K562 (cell line): ENCODE measurements at regions not wholly inside any gene's neighbourhood (a gene's known extent, or its start where the extent isn't known, plus 50 kb on each side); places are given as distances from the start of the nearest gene placed in this dataset.

Experiments used
- ATAC-seq: fragments of 200-7000 bp; cut with Tn5 transposase; 3 replicates; pipeline ENCODE4 v1.9.1; 2020; ENCODE audit warnings: moderate library complexity
- BruUV-seq: library from RNA; stranded (reverse); fragments of 400-500 nt; replicated peaks from 2 replicates; lab custom pipeline; 2021; lab: Mats Ljungman, UMichigan
- CTCF ChIA-PET: fragments of 300-600 bp; formaldehyde crosslinking; extraction: SDS; loops from one replicate; lab custom pipeline; 2021; ENCODE audit warnings: low intra/inter-chr PET ratio; lab: Yijun Ruan, JAX
- POLR2A ChIA-PET: fragments of 300-600, 350-650 bp; sonication (Branson Sonifier 250); formaldehyde crosslinking; extraction: SDS; loops from one replicate; lab custom pipeline; 2021; ENCODE audit warnings: antibody characterized with exemption, inconsistent platforms; lab: Yijun Ruan, JAX
- DNase-seq, 4 experiments: peaks; one replicate each; pipeline versions ENCODE4 v3.0.0 to v3.0.0-alpha.2; 2011 to 2018; ENCODE audit warnings: low spot score in 3 of 4, mixed read lengths in 3 of 4; ENCODE audit errors: extremely low read depth in 1 of 4
- FAIRE-seq: peaks from 2 replicates; lab custom pipeline; 2011; peaks lifted over from hg19 to GRCh38; lab: Jason Lieb, UNC
- H2AFZ ChIP-seq: 2 replicates; pipeline ENCODE4 v1.6.0; 2011; ENCODE audit warnings: low read depth, low read length, control low read depth, inconsistent platforms
- H3K27ac ChIP-seq: fragments of 200-600 bp; 3 replicates; pipeline ENCODE4 v1.8.0; 2011; ENCODE audit warnings: low read depth, mild to moderate bottlenecking, control low read depth, inconsistent platforms, low read length, moderate library complexity, mixed read lengths; ENCODE audit errors: extremely low read depth
- H3K27me3 ChIP-seq, 2 experiments: fragments of 300-600 bp in 1 of 2; 2 replicates in 1 of 2; 3 replicates in 1 of 2; pipeline versions ENCODE4 v1.6.0 to v1.8.0; 2011; ENCODE audit warnings: inconsistent platforms in 2 of 2, low read length in 2 of 2, mild to moderate bottlenecking in 1 of 2, mixed read lengths in 1 of 2, moderate library complexity in 1 of 2; ENCODE audit not compliant: control insufficient read depth in 2 of 2, insufficient read depth in 2 of 2
- H3K36me3 ChIP-seq: fragments of 300-600 bp; 3 replicates; pipeline ENCODE4 v1.8.0; 2011; ENCODE audit warnings: mild to moderate bottlenecking, low read length, inconsistent platforms; ENCODE audit not compliant: control insufficient read depth, insufficient read depth
- H3K4me1 ChIP-seq, 2 experiments: fragments of 200-600 bp in 1 of 2; replicated peaks in 1 of 2; 2 replicates in 1 of 2; 3 replicates in 1 of 2; pipeline versions ENCODE4 v1.5.1 to v1.8.0; 2011; ENCODE audit warnings: inconsistent platforms in 2 of 2, low read length in 2 of 2, mild to moderate bottlenecking in 1 of 2, mixed read lengths in 1 of 2, moderate library complexity in 1 of 2; ENCODE audit not compliant: control insufficient read depth in 2 of 2, insufficient read depth in 2 of 2
- H3K4me2 ChIP-seq: 2 replicates; pipeline ENCODE4 v1.6.1; 2011; ENCODE audit warnings: low read length, control low read depth, inconsistent platforms, mixed read lengths; ENCODE audit not compliant: insufficient read depth
- H3K4me3 ChIP-seq: fragments of 200-600 bp; sonication (generic), shearing (Covaris generic); 2 replicates; pipeline ENCODE4 v1.5.1; 2016; ENCODE audit warnings: control low read depth, inconsistent platforms
- H3K79me2 ChIP-seq: fragments of 200-600 bp; 3 replicates; pipeline ENCODE4 v1.8.0; 2011; ENCODE audit warnings: low read length, inconsistent platforms; ENCODE audit not compliant: control insufficient read depth, insufficient read depth
- H3K9ac ChIP-seq, 2 experiments: 2 replicates each; pipeline versions ENCODE4 v1.6.0 to v1.6.1; 2011; ENCODE audit warnings: low read depth in 2 of 2, low read length in 2 of 2, control low read depth in 1 of 2, inconsistent platforms in 1 of 2, mild to moderate bottlenecking in 1 of 2, mixed read lengths in 1 of 2; ENCODE audit not compliant: insufficient read depth in 1 of 2
- H3K9me1 ChIP-seq: one replicate; pipeline ENCODE4 v1.6.0; 2011; ENCODE audit warnings: inconsistent platforms, mild to moderate bottlenecking, low read length, moderate library complexity; ENCODE audit not compliant: control insufficient read depth, insufficient read depth
- H3K9me3 ChIP-seq: replicated peaks from 2 replicates; pipeline ENCODE4 v1.5.1; 2011; ENCODE audit warnings: low read depth, low read length, inconsistent platforms; ENCODE audit not compliant: control insufficient read depth, insufficient read depth
- H4K20me1 ChIP-seq: replicated peaks from 2 replicates; pipeline ENCODE4 v1.6.1; 2011; ENCODE audit warnings: low read length, inconsistent platforms, mixed read lengths; ENCODE audit not compliant: control insufficient read depth, insufficient read depth
- ADNP ChIP-seq: fragments of 200-800 bp; sonication (Bioruptor generic); IDR thresholded peaks from 2 replicates; pipeline ENCODE4 v1.6.1; 2016; ENCODE audit warnings: missing genetic modification characterization, missing compliant biosample characterization
- MECOM ChIP-seq: fragments of 250-450 bp; sonication (Bioruptor Pico); IDR thresholded peaks from 2 replicates; pipeline ENCODE4 v1.8.0; 2022; ENCODE audit warnings: inconsistent platforms
- MED1 ChIP-seq: sonication (generic); formaldehyde crosslinking; IDR thresholded peaks from 2 replicates; pipeline ENCODE4 v1.8.1; 2023; ENCODE audit warnings: missing genetic modification reagents, borderline replicate concordance
- RBM34 ChIP-seq: fragments of 200-400 bp; formaldehyde crosslinking; IDR thresholded peaks from 2 replicates; pipeline ENCODE4 v1.6.1; 2018; ENCODE audit warnings: low read length, borderline replicate concordance; ENCODE audit not compliant: insufficient read depth
- SMAD4 ChIP-seq: fragments of 250-450 bp; sonication (Bioruptor Pico); conservative IDR thresholded peaks from 2 replicates; pipeline ENCODE4 v1.8.0; 2021; ENCODE audit warnings: inconsistent platforms, mild to moderate bottlenecking, moderate library complexity
- STAT5A ChIP-seq: IDR thresholded peaks from 2 replicates; pipeline ENCODE4 v1.6.1; 2012; ENCODE audit warnings: low read length, inconsistent platforms, borderline replicate concordance
- TAF7 ChIP-seq: fragments of 450-650 bp; IDR thresholded peaks from 2 replicates; pipeline ENCODE4 v1.6.1; 2016; ENCODE audit warnings: missing genetic modification characterization, missing compliant biosample characterization
- ZNF316 ChIP-seq: fragments of 450-650 bp; IDR thresholded peaks from 2 replicates; pipeline ENCODE4 v1.6.1; 2016
- WGBS: fragments of 100-300 bp; shearing (Covaris generic); methylation state at CpG from one replicate; pipeline ENCODE4 v1.1.6; 2016; ENCODE audit warnings: low coverage, mixed read lengths; ENCODE audit not compliant: insufficient coverage; ENCODE audit errors: missing lambda C conversion rate; 5-methylcytosine and 5-hydroxymethylcytosine counted together
- in situ Hi-C: fragments of 300-500 bp; cut with MboI; formaldehyde crosslinking; loops from 4 replicates; pipeline ENCODE4 v1.15.0; 2018; ENCODE audit warnings: inconsistent platforms, mixed read lengths
- intact Hi-C: fragments of 100-400 bp; cut with micrococcal nuclease; formaldehyde crosslinking; loops from 2 replicates; pipeline ENCODE4 v1.14.2; 2022

GRCh38 chr7:81014908-81015307, 96.1 kb upstream of the SEMA3C start:
- H3K79me2 ChIP-seq: no peaks in the 10 kb centered on the region

GRCh38 chr7:81014266-81014665, 95.4 kb upstream of the SEMA3C start:
- no peaks in the 10 kb centered on the region for H3K9me1 ChIP-seq
- TF ChIP-seq ZNF316 (peak; percentile 37), ADNP (tag) (no peak), SMAD4 (CRISPR knock-in tag) (no peak), RBM34 (no peak), MECOM (CRISPR knock-in tag) (no peak), TAF7 (no peak), STAT5A (no peak)
- no peaks in the 10 kb centered on the region for H4K20me1 ChIP-seq
- DNase-seq (no peak), FAIRE-seq (no peak), ATAC-seq (no peak)
- no TSS peak for BruUV-seq
- ChIA-PET CTCF (no interaction called here), POLR2A (no interaction called here)
- intact Hi-C loops (no loop called here), in situ Hi-C loops (no loop called here)
- no peak overlapping the region for H3K4me2 ChIP-seq
- H3K4me1 ChIP-seq: no peaks in the 10 kb centered on the region
- H3K9me3 ChIP-seq: no peaks in the 10 kb centered on the region; the same call in 1 of the 2 replicates
- H3K27ac ChIP-seq: no peak overlapping the region
- H3K9ac ChIP-seq: no peak overlapping the region
- H3K27me3 ChIP-seq: no peaks in the 10 kb centered on the region
- no peaks in the 10 kb centered on the region for H3K79me2 ChIP-seq
- H3K4me3 ChIP-seq: no peak overlapping the region
- 4% methylated on average over 2 of the region's 2 CpGs for WGBS
- no peak overlapping the region for H2AFZ ChIP-seq
- no peaks in the 10 kb centered on the region for H3K36me3 ChIP-seq

More at GRCh38 chr7:81014908-81015307, 96.1 kb upstream of the SEMA3C start:
- ATAC-seq (no peak), DNase-seq (no peak), FAIRE-seq (no peak)
- no peak overlapping the region for H2AFZ ChIP-seq
- H3K27ac ChIP-seq: no peak overlapping the region
- H3K36me3 ChIP-seq: no peaks in the 10 kb centered on the region
- no peak overlapping the region for H3K9ac ChIP-seq
- no peak for TF ChIP-seq MED1
- no TSS peak for BruUV-seq
- 21% methylated on average over 1 of the region's 1 CpG for WGBS
- H3K9me1 ChIP-seq: no peaks in the 10 kb centered on the region
- H3K4me1 ChIP-seq: no peaks in the 10 kb centered on the region
- H3K4me2 ChIP-seq: no peak overlapping the region
- H3K27me3 ChIP-seq: no peaks in the 10 kb centered on the region
- ChIA-PET POLR2A (no interaction called here), CTCF (no interaction called here)
- intact Hi-C loops: no loop called here
- no peak overlapping the region for H3K4me3 ChIP-seq
- H3K9me3 ChIP-seq: no peaks in the 10 kb centered on the region; the same call in 1 of the 2 replicates
- in situ Hi-C loops: no loop called here
- H4K20me1 ChIP-seq: no peaks in the 10 kb centered on the region
